ENCODE measurements at regions not wholly inside any gene's neighbourhood (a gene's known extent, or its start where the extent isn't known, plus 50 kb on each side); places are given as distances from the start of the nearest gene placed in this dataset.

- peaks cover 0 to 4% (median 0%) of the 10 kb centered on the region in 3 donors for H3K9me3 ChIP-seq
- H3K36me3 ChIP-seq = no peaks in the 10 kb centered on the region
- peaks cover 0 to 26% (median 2%) of the 10 kb centered on the region in 3 donors for H3K4me1 ChIP-seq
- H3K27me3 ChIP-seq = no peaks in the 10 kb centered on the region
- ATAC-seq = peak; percentile 73
- peak overlapping the region; percentile 55 to 74 (median 73) for H3K27ac ChIP-seq
- no peak overlapping the region for H3K4me3 ChIP-seq
- WGBS, 2 donors (ENCODE audit: low coverage in 1 of 2) = 27 to 46% methylated on average over 3 to 5 of the region's 5 CpGs
- TF ChIP-seq POLR2AphosphoS5 (IDR thresholded peaks at IDR 0.05) (peak; percentile 61), POLR2A (IDR thresholded peaks at IDR 0.05) (no peak)
Observed at GRCh38 chr13:44317752-44318151, 55.9 kb upstream of the SERP2 start.

DNA sequence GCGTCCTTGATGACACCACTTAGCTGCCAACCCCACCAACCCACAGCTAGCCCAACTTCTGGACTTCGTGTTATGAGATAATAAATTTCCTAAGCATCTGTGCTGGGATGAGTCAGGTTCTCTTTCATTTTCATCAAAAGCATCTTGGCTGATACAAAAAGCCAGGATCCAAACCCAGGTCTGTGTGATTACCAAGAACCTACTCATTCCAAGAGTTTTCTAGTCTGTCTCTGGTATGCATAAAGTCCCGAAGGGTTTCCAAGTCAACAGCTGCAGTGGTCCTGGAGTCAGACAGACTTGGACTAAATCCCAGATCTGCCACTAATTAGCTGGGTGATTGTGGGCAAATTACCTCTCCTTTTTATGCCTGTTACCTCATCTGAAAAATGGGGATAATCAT lies 55.5 kb upstream of the SERP2 start:
- Histone ChIP-seq H3K27me3 (no peaks in the 10 kb centered on the region), H3K4me1 (peaks cover 0 to 23% (median 2%) of the 10 kb centered on the region in 3 donors), H3K4me3 (no peak overlapping the region), H3K9me3 (peaks cover 0 to 4% (median 0%) of the 10 kb centered on the region in 3 donors), H3K27ac (peak overlapping the region; percentile 55 to 74 (median 73)), H3K36me3 (no peaks in the 10 kb centered on the region)
- peak; percentile 56 for ATAC-seq
- WGBS, 2 donors (ENCODE audit: low coverage in 1 of 2) = 27 to 30% methylated on average over 2 to 3 of the region's 3 CpGs
- no peak for TF ChIP-seq EP300 (IDR thresholded peaks at IDR 0.05)
- TF ChIP-seq POLR2AphosphoS5 (IDR thresholded peaks at IDR 0.05) = no peak

GRCh38 chr13:44320611-44321010 lies 53.0 kb upstream of the SERP2 start:
- Histone ChIP-seq H3K27ac (no peak overlapping the region), H3K4me1 (peaks cover 0 to 16% (median 2%) of the 10 kb centered on the region in 3 donors), H3K9me3 (peaks cover 0 to 4% (median 0%) of the 10 kb centered on the region in 3 donors), H3K4me3 (no peak overlapping the region), H3K27me3 (no peaks in the 10 kb centered on the region), H3K36me3 (no peaks in the 10 kb centered on the region)
- TF ChIP-seq POLR2AphosphoS5 (IDR thresholded peaks at IDR 0.05) = no peak
- TF ChIP-seq CTCF (IDR thresholded peaks at IDR 0.05) = no peak
- TF ChIP-seq EP300 (IDR thresholded peaks at IDR 0.05) = no peak
- TF ChIP-seq POLR2A (IDR thresholded peaks at IDR 0.05) = no peak
- no peak for ATAC-seq

DNA sequence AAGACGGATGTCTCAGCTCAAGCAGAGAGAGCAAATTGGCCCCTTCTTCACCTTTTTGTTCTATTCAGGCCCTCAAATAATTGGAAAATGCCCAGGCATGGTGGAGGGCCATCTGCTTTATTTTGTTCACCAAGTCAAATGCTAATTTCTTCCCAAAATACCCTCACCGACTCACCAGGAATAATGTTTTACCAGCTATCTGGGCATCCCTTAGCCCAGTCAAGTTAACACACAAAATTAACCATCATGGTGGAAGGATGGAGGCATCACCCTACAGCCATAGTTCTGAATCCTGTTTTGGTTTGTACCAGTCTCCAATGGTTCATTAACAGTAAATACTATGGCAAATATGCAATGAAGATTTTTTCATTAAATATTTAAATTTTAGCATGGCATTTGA lies 51.7 kb upstream of the SERP2 start:
- no peaks in the 10 kb centered on the region for H3K36me3 ChIP-seq
- 96 to 100% methylated on average over 2 of the region's 2 CpGs for WGBS, 2 donors (ENCODE audit: low coverage in 1 of 2)
- H3K4me3 ChIP-seq = no peak overlapping the region
- no peak overlapping the region for H3K27ac ChIP-seq
- TF ChIP-seq EP300 (IDR thresholded peaks at IDR 0.05) = no peak
- H3K27me3 ChIP-seq = no peaks in the 10 kb centered on the region
- ATAC-seq = no peak
- peaks cover 0 to 15% (median 2%) of the 10 kb centered on the region in 3 donors for H3K4me1 ChIP-seq
- peaks cover 0 to 4% (median 0%) of the 10 kb centered on the region in 3 donors for H3K9me3 ChIP-seq

- no peak overlapping the region for H3K4me3 ChIP-seq
- 85 to 92% methylated on average over 2 of the region's 2 CpGs for WGBS, 2 donors (ENCODE audit: low coverage in 1 of 2)
- peaks cover 0 to 5% (median 2%) of the 10 kb centered on the region in 3 donors for H3K4me1 ChIP-seq
- no peaks in the 10 kb centered on the region for H3K27me3 ChIP-seq
- no peak overlapping the region for H3K27ac ChIP-seq
- no peak for TF ChIP-seq POLR2AphosphoS5 (IDR thresholded peaks at IDR 0.05)
- peaks cover 0 to 4% (median 0%) of the 10 kb centered on the region in 3 donors for H3K9me3 ChIP-seq
- ATAC-seq = no peak
- H3K36me3 ChIP-seq = no peaks in the 10 kb centered on the region
Observed at GRCh38 chr13:44322928-44323327, 50.7 kb upstream of the SERP2 start.

DNA sequence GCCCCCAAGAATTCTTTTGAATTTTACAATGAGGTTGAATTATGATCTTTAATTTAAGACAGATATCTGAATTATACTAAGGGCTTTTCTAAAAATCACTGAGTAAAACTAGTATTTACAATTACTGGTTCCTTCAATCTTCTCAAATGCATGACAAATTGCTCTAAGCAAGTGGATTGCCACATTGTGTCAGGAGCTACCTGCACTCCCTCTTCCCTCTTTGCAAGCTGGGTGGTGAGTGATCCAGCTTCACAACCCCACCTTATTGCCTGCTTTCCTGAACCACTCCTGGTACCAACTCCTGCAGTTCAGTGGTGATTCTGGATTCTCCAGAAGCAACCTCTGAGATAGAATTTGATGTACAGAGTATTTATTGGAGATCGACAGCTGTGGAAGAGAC lies 49.9 kb upstream of the SERP2 start:
- Histone ChIP-seq H3K27ac (no peak overlapping the region), H3K9me3 (peaks cover 0 to 4% (median 0%) of the 10 kb centered on the region in 3 donors), H3K27me3 (no peaks in the 10 kb centered on the region), H3K36me3 (no peaks in the 10 kb centered on the region), H3K4me3 (no peak overlapping the region), H3K4me1 (no peaks in the 10 kb centered on the region)
- WGBS, 2 donors (ENCODE audit: low coverage in 1 of 2) = 100% methylated on average over 1 of the region's 1 CpG; no CpG with 5 or more reads in 1 of the 2 donors
- TF ChIP-seq EP300 (IDR thresholded peaks at IDR 0.05) = no peak
- TF ChIP-seq POLR2A (IDR thresholded peaks at IDR 0.05) = no peak
- no peak for TF ChIP-seq POLR2AphosphoS5 (IDR thresholded peaks at IDR 0.05)
- TF ChIP-seq CTCF (IDR thresholded peaks at IDR 0.05) = no peak
- no peak for ATAC-seq

Small RNA genes in the stretch of these regions (small RNA-seq; reads per million reads assigned to genes)
- 0 reads per million in 4 donors for gene MIR8079
